Endothelial cell of umbilical vein (primary cell): ENCODE measurements at regions not wholly inside any gene's neighbourhood (a gene's known extent, or its start where the extent isn't known, plus 50 kb on each side); places are given as distances from the start of the nearest gene placed in this dataset.

ENCODE experiments used
- JUN ChIP-seq: IDR thresholded peaks from 2 replicates; pipeline ENCODE4 v1.6.1; 2011; ENCODE audit warnings: borderline replicate concordance, low read depth; ENCODE audit not compliant: insufficient read length, insufficient read depth
- MYC ChIP-seq: IDR thresholded peaks from one replicate; pipeline ENCODE4 v1.6.1; 2011; ENCODE audit warnings: mild to moderate bottlenecking, low read depth, low read length
- POLR2A ChIP-seq: IDR thresholded peaks from 2 replicates; pipeline ENCODE4 v1.6.1; 2012; ENCODE audit warnings: low read depth, mild to moderate bottlenecking, control low read depth, low read length
- POLR2AphosphoS5 ChIP-seq: IDR thresholded peaks from 2 replicates; pipeline ENCODE4 v1.6.1; 2012; ENCODE audit warnings: low read depth, mild to moderate bottlenecking, control low read depth, low read length, moderate library complexity; ENCODE audit not compliant: insufficient read depth
- TF ChIP-seq, protein P1 (sequence below), 2 donors: IDR thresholded peaks; 1 replicate in 1 of 2; 2 replicates in 1 of 2; pipeline ENCODE4 v1.5.1; 2011; ENCODE audit warnings: low read length in 2 of 2, mild to moderate bottlenecking in 2 of 2, moderate library complexity in 2 of 2, control low read depth in 1 of 2, inconsistent platforms in 1 of 2, low read depth in 1 of 2; ENCODE audit not compliant: insufficient read depth in 1 of 2; ENCODE audit errors: extremely low read depth in 1 of 2
- TF ChIP-seq, protein P2 (sequence below): IDR thresholded peaks from 2 replicates; pipeline ENCODE4 v1.6.1; 2011; ENCODE audit not compliant: insufficient read depth, insufficient read length

DNA sequence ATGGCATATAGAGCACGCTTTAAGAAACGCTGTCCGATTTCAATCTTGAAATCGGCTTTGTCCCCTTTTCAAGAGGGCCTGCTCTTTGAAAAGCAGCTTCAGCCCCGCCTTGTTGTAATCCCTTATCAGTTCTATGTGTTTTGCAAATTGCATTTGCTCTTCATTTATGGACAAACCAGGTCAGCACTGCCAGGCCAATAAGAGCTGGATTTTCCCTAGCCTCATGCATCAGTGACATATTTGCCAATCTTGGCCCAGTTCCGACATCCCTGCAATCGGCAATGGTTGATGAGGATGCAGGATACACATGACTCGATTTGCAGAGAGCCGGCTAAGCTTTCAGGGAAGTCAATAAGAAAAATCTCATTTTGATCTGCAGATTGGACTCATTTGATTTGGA is 529.1 kb upstream of the CLINT1 start:
- TF ChIP-seq, protein P1, sequence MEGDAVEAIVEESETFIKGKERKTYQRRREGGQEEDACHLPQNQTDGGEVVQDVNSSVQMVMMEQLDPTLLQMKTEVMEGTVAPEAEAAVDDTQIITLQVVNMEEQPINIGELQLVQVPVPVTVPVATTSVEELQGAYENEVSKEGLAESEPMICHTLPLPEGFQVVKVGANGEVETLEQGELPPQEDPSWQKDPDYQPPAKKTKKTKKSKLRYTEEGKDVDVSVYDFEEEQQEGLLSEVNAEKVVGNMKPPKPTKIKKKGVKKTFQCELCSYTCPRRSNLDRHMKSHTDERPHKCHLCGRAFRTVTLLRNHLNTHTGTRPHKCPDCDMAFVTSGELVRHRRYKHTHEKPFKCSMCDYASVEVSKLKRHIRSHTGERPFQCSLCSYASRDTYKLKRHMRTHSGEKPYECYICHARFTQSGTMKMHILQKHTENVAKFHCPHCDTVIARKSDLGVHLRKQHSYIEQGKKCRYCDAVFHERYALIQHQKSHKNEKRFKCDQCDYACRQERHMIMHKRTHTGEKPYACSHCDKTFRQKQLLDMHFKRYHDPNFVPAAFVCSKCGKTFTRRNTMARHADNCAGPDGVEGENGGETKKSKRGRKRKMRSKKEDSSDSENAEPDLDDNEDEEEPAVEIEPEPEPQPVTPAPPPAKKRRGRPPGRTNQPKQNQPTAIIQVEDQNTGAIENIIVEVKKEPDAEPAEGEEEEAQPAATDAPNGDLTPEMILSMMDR (IDR thresholded peaks at IDR 0.05; ENCODE audit: extremely low read depth in 1 of 2, insufficient read depth in 1 of 2, low read depth in 1 of 2, low read length in 2 of 2) = no peak
- TF ChIP-seq, protein P2, sequence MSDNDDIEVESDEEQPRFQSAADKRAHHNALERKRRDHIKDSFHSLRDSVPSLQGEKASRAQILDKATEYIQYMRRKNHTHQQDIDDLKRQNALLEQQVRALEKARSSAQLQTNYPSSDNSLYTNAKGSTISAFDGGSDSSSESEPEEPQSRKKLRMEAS = no peak
- TF ChIP-seq POLR2AphosphoS5 (no peak), MYC (no peak), JUN (no peak), POLR2A (no peak)
